DMS79 treated with DMSO at 0.1 percent for 48 hours (cell line): ENCODE measurements at regions not wholly inside any gene's neighbourhood (a gene's known extent, or its start where the extent isn't known, plus 50 kb on each side); places are given as distances from the start of the nearest gene placed in this dataset.
"Not testable (repeated sequence)": the region's sequence is repeated elsewhere in the genome, so short reads cannot be mapped to it uniquely, and the experiment has no call there.

Source experiments
- DNase-seq: peaks from one replicate; lab custom pipeline; 2025; lab: John Stamatoyannopoulos, UW

DNA sequence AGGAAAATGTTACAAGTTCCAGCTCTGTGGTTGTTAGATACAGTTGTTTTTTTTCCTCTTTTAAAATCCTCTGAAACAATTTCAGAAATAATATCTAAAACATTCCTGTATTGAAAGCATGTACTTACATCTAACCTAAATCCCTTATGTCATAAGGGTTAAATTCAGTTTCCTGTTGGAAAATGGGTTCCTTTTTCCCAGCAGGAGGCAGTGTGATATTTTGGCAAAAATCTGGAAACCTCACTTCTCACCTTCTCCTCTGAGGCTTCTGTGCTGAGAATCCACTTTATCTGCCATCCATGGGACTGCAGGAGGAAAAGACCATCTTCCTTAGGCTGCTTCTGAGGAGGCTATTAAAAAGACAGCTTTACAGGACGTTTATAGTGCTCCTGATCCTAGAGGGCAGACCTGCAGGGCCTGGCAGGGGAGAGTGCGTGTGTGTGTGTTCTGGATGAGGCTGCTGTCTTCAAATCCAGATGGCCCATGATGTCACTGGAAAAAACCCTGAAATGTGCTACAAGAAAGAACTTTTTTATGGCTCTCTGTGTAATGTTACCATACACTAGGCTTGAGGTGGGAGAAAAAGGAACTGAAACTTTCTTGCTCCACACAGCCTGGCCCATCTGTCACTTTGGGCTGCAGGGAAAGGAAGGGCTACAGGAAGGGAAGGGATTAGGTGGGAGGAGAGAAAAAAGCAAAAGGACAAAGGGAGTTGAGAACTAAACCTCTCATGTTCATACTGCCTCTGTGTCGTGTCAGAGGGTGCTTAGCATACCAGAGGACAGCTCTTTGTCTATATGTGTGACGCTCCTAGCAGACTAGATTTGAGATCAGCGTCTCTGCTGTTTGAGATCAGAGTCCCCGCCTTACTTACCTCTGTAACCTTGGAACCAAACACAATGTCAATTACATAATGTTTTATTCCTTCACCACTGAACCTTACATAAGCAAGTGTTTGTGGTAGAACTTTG, 379.2 kb upstream of the SPAG17 start:
- no peak for DNase-seq

DNA sequence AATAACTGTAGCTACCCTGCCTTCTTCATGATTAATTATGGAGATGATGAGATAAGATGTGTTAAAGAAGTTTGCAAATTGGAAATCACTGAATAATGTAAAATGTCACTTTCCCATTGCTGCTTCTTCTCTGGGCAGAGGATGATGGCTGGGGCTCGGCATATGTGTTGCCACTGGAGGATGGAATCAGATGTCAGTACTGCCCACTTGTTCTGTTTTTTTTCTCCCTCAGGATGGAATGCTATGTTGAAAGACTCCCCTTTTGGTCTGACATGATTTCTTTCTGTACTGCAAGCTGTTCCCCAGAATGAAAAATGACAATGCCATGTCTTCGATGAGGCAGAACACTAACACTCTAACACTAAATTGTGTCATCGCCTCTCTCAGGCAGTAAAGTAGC, 373.9 kb upstream of the SPAG17 start:
- no peak for DNase-seq

- DNase-seq, result no peak
These were observed 371.9 kb upstream of the SPAG17 start for GRCh38 chr1:118556936-118557335.

DNA sequence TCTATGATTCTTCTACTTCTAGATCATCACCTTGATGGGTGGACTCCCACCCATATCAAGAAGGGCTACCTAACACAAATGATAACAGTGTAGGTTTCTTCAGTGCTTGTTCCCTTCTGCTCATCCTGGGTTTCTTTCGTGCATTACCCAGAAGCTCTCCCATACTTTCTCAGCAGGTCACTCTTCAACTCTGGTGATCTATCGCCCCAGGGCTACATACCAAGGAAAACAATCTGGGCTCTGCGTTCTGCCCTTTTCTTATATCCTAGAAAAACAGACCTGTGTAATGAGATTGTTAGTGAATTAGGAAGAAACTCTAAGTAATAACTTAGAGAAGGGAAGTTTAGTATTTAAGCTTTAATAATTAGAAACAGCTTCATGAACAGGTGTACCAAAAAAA, 370.6 kb upstream of the SPAG17 start:
- no peak for DNase-seq

DNA sequence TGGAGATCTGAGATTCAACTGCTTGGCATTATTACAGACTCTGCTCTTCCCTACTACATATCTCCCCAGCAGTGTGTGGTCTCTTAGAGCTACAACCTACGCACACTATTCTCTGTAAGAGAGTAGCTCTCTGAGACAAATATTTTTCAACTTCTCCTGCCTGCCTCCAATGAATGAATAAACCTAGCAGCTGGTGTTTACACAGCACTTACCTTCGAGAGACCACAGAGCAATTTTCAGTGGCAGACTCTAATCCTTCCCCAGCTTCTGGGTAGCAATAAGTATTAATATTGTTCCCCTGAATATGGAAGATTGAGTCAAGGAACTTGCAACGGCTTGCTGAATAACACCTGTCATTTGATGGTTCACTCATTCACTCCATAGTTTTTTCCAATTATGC, 350.9 kb upstream of the SPAG17 start:
- no peak for DNase-seq

DNA sequence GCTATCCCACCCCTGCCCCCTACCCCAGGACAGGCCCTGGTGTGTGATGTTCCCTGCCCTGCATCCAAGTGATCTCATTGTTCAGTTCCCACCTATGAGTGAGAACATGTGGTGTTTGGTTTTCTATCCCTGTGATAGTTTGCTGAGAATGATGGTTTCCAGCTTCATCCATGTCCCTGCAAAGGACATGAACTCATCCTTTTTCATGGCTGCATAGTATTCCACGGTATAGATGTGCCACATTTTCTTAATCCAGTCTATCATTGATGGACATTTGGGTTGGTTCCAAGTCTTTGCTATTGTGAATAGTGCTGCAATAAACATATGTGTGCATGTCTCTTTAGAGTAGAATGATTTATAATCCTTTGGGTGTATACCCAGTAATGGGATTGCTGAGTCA, 326.9 kb upstream of the SPAG17 start:
- not testable (repeated sequence) for DNase-seq

- peak; percentile 42 for DNase-seq
These were observed 319.8 kb upstream of the SPAG17 start for GRCh38 chr1:118504867-118505266.

GRCh38 chr1:118504221-118504644, 319.2 kb upstream of the SPAG17 start:
- peak; percentile 86 for DNase-seq

GRCh38 chr1:118503752-118504151, 318.7 kb upstream of the SPAG17 start:
- peak; percentile 20 for DNase-seq

- DNase-seq, result no peak
These were observed 310.0 kb upstream of the SPAG17 start for GRCh38 chr1:118494998-118495397.

DNA sequence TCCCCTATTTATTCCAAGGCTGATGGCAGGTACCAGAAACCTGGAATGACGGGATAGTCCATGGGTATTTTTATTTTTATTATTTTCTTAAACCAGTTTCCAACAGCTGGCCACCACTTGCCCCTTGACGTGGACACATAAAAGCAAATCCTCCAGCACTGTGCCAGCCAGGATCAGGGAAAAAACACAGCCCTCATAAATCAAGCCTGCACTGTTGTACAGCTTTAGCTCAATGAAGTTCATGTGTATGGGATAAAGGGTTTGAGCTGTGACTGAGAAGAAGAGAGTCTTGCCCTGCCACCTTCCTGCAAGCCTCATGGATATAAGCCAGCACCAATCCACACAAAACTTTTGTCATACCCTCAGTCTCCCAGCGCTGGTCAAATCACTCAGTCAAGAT, 303.8 kb upstream of the SPAG17 start:
- DNase-seq, result no peak

DNA sequence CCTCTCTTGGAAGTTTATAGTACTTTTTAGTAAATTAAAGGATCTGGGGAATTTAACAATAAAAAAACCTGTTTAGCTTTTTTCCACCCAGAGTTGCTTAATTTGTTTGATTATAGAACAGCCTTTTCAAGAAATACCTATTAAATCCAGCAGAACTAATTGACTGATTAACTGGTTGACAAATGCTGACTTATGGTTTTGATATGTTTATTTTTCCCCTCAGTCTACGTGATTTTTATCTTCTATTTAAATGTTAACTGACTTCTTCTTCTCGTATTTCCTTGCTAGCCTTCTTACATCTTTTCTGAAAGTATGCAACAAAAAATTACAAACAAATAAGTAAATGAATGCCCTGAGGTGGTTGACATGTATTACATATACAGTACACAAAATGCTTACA, 302.9 kb upstream of the SPAG17 start:
- DNase-seq, result no peak

GRCh38 chr1:118487091-118487490, 302.1 kb upstream of the SPAG17 start:
- DNase-seq, result no peak

- DNase-seq, result no peak
These were observed 301.2 kb upstream of the SPAG17 start for GRCh38 chr1:118486199-118486598.

- no peak for DNase-seq
These were observed 300.7 kb upstream of the SPAG17 start for GRCh38 chr1:118485757-118486156.

DNA sequence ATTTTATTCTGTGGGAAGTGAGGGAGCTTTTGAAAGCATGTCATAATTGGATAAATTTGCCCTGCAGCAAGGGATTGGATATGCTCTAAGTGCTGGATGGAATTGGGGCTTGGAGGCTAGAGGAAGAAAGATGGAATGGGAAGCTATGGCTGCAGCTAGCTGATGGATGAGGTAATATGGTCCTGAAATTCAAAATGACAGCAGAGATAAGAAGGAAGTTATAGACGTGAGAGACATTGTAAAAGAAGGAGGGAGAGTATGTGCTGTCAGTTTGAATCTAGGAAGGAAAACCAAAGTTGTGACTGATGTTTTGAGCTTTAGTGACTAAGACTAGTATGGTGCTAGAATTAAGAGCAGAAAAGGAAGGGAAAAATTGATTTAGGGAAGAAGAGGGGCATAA, 299.9 kb upstream of the SPAG17 start:
- DNase-seq, result no peak

DNA sequence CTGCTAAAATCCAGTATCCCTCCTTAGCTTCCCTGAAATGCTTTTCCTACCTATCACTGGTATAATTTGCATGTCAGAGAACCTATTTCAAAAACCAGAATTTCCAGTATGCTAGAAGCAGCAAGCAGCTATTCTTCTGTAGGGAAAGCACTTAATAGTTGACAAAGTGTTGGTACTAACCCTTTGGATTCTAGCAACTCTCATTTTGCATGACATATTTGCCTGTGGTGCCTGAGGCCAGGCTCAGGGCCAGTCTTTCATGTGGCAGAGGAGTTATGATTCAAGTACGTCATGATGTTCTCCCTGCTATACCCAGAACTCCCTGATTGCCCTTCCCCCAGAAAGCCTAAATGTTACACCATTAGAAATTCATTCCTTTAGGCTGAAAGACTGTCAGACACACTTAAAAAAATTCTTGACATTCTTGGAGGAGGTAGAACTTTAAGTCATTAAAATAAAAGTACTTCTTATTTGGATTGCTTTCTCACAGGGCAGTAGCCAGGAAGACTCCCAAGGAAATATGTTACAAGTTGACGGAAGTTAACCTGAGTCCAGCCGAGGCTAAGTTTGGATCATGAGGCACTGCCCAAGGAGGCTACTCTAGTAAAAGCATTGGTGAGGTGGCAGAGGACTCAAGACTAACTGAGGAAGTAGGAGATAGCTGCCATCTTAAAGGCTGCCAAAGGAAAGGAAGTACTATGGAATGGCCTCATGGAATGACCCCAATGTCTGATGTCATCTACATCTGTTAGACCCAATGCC, 298.4 kb upstream of the SPAG17 start:
- DNase-seq, result no peak

DNA sequence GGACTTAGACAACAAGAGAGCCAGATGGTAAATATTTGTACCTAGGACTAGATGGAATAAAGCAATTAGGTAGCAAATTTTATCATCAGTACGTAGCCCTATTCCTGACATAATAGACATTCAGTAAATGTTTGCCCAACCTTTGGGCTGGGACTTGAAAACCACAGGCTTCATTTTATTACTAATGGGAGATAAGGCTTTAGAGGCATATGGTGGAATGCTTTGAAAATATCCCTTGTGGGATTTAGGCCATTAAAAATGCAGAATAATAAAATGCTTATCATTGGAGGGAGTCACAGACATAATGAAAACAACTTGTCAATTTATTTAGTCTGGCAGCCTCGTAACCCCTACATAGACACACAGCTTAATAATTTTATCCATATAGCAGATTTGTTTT, 296.1 kb upstream of the SPAG17 start:
- DNase-seq, result no peak

DNA sequence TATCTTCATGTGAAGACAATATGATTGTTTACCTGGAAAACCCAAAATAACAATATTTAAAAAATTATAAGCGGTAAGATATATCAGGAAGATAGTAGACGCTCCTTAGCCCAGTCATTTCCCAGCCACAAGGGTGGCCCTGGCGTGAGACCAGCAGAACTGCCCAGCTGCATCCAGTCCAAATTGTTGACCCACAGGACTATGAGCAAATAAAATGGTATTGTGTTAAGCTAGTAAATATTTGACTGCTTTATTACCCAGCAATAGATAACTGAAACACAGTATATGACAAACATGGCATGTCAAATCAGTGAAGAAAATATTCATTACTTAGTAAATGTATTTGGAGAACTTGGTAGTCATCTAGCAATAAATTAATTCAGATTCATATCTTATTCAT, 294.3 kb upstream of the SPAG17 start:
- DNase-seq, result no peak

GRCh38 chr1:118473825-118474224, 288.8 kb upstream of the SPAG17 start:
- DNase-seq, result no peak

GRCh38 chr1:118464460-118464859, 279.4 kb upstream of the SPAG17 start:
- not testable (repeated sequence) for DNase-seq

DNA sequence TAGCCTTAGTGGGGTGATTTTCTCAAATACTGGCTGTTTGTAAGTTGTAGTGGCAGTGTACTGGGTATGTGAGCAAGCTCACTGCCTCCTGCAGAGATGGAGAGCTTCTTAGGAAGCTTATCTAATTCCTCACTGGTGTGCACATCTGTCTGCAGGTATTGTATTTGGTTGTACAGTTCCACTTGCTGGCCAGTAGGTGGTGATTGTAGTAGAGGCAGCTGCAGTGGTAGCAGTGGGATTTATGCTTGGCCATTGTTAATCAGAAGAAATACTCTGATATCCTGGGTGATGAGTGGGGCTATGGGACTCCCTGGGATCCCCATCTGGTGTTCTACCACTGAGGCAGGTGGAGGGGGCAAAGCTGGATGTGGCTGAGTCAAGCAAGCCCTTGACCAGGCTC, 276.1 kb upstream of the SPAG17 start:
- DNase-seq, result no peak

- DNase-seq, result no peak
These were observed 274.8 kb upstream of the SPAG17 start for GRCh38 chr1:118459871-118460270.
